ENCODE measurements at regions not wholly inside any gene's neighbourhood (a gene's known extent, or its start where the extent isn't known, plus 50 kb on each side); places are given as distances from the start of the nearest gene placed in this dataset.

- TF ChIP-seq EZH2 (IDR thresholded peaks at IDR 0.05; ENCODE audit: borderline replicate concordance): no peak
- TF ChIP-seq CTCF (IDR thresholded peaks at IDR 0.05; ENCODE audit: poor library complexity): no peak
- no peak for TF ChIP-seq EZH2phosphoT487 (IDR thresholded peaks at IDR 0.05; ENCODE audit: low read depth, severe bottlenecking, unreplicated experiment)
Observed at GRCh38 chr22:45091254-45091854, 72.4 kb upstream of the NUP50 start.

All from hepatocyte (in vitro differentiated cells).